ENCODE measurements at regions not wholly inside any gene's neighbourhood (a gene's known extent, or its start where the extent isn't known, plus 50 kb on each side); places are given as distances from the start of the nearest gene placed in this dataset.

DNA sequence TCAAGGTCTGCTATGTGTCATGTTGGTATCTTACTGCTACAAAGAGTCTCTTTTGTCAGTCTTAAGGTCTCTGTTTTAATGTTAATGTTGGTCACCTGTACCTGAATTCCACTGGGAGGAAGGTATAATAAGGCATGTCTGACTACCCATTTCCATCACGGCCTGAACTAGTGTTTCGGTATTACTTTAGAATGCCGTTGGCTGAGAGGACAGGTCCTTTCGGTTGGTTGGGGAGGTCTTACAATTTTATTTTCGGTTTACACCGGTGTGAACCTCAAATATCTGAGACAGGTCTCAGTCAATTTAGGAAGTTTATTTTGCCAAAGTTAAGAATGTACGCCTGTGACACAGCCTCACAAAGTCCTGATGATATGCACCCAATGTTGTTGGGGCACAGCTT, 154.9 kb upstream of the ABCA1 start:
- intact Hi-C loops (cut with micrococcal nuclease) = no loop called here
- ATAC-seq (ENCODE audit: low read depth) (no peak), DNase-seq (no peak)
- Mint-ChIP-seq H3K4me1 (no peaks in the 10 kb centered on the region), H3K4me3 (no peak overlapping the region), H3K27ac (no peak overlapping the region), H3K9me3 (peaks cover 2% of the 10 kb centered on the region), H3K36me3 (ENCODE audit: low read depth) (no peaks in the 10 kb centered on the region), H3K27me3 (no peaks in the 10 kb centered on the region)
- TF ChIP-seq, protein P1, sequence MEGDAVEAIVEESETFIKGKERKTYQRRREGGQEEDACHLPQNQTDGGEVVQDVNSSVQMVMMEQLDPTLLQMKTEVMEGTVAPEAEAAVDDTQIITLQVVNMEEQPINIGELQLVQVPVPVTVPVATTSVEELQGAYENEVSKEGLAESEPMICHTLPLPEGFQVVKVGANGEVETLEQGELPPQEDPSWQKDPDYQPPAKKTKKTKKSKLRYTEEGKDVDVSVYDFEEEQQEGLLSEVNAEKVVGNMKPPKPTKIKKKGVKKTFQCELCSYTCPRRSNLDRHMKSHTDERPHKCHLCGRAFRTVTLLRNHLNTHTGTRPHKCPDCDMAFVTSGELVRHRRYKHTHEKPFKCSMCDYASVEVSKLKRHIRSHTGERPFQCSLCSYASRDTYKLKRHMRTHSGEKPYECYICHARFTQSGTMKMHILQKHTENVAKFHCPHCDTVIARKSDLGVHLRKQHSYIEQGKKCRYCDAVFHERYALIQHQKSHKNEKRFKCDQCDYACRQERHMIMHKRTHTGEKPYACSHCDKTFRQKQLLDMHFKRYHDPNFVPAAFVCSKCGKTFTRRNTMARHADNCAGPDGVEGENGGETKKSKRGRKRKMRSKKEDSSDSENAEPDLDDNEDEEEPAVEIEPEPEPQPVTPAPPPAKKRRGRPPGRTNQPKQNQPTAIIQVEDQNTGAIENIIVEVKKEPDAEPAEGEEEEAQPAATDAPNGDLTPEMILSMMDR (IDR thresholded peaks at IDR 0.05) = no peak
- POLR2A ChIA-PET = no interaction called here
- CTCF ChIA-PET = no interaction called here

DNA sequence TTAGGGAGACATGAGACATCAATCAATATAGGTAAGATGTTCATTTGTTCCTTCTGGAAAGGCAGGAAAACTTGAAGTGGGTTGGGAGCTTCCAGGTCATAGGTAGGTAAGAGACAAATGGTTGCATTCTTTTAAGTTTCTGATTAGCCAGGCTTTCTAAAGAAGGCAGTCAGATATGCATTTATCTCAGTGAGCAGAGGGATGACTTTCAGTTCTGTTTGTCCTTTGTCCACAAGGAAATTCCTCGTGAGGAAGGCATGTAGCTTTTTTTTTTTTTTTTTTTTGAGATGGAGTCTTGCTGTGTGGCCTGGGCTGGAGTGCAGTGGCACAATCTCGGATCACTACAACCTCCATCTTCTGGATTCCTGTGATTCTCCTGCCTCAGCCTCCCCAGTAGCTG, 155.3 kb upstream of the ABCA1 start:
- DNase-seq (no peak), ATAC-seq (ENCODE audit: low read depth) (no peak)
- no peaks in the 10 kb centered on the region for H3K27me3 Mint-ChIP-seq
- H3K27ac Mint-ChIP-seq = no peak overlapping the region
- peaks cover 2% of the 10 kb centered on the region for H3K9me3 Mint-ChIP-seq
- intact Hi-C loops (cut with micrococcal nuclease) = no loop called here
- no peaks in the 10 kb centered on the region for H3K36me3 Mint-ChIP-seq (ENCODE audit: low read depth)
- ChIA-PET POLR2A (no interaction called here), CTCF (no interaction called here)
- H3K4me1 Mint-ChIP-seq = no peaks in the 10 kb centered on the region
- TF ChIP-seq, protein P1 (IDR thresholded peaks at IDR 0.05) = no peak
- no peak overlapping the region for H3K4me3 Mint-ChIP-seq

DNA sequence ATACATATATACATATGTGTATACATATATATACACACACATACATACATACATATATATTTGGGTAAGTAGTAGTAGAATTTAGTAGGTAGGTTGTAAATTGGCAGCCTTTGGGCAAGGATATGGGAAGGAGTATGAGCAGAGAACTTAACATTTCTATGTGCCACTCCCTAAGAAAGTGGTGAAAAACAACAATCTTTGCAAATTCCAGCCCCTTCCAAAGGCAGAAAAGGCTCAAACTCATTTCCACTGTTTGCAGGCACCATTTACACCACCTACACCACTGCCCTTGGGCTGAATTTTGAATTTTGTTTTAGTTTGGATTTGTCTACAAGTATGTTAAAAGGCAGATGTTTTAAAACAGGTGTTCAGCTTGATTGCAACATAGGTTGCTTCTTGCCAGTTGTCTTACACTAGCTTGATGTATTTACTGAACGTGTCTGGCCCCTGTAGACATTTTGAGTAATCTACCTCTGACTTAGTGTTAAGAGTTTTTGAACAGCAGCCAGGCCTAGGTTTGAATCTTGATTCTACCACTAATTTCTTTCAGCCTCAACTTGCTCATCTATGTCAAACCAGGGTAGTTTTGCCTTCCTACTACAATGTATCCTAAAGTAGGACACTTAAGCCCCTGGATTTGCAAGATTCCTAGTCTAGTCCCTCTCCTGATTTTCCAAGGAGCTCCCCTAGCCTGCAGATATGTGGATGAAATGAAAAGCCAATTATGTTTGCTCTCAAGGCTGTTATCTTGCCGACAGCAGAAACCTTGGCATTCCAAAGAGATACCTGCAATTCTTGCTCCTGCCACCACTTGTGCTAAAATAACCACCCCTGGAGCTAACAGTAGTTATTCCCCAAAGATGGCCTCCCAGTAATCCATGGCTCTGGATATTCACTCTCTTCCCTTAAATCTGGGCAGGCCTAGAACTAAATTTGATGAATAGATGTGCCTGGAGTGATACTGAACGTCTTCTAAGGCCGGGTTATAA, 156.2 kb upstream of the SLC44A1 start:
- intact Hi-C loops (cut with micrococcal nuclease) = no loop called here
- Mint-ChIP-seq H3K9me3 (peaks cover 2% of the 10 kb centered on the region), H3K27me3 (peaks cover 2% of the 10 kb centered on the region), H3K4me3 (no peak overlapping the region), H3K4me1 (no peaks in the 10 kb centered on the region), H3K27ac (no peak overlapping the region), H3K36me3 (ENCODE audit: low read depth) (no peaks in the 10 kb centered on the region)
- ChIA-PET POLR2A (no interaction called here), CTCF (no interaction called here)
- ATAC-seq (ENCODE audit: low read depth) (no peak), DNase-seq (no peak)
- TF ChIP-seq, protein P1 (IDR thresholded peaks at IDR 0.05) = no peak

DNA sequence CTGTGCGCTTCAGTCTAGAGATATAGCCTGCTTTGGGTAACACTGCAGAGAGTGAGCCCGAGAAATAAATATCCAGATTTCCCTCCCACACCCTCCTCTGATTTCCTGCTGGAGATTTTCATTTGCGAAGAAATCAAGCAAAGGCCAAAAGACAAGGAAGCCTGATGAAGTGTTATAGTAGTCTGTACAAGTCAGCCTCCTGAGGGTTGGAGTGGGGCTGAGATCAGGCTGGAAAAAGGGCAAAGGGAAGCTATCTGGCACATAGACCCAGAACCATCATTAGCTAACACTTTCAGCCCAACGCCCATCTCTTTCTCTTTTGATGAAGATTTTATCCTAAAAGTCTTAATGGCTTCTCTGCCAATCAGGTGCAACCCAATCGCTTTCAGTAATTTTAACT, 154.6 kb upstream of the SLC44A1 start:
- H3K4me3 Mint-ChIP-seq = no peak overlapping the region
- ATAC-seq (ENCODE audit: low read depth) (no peak), DNase-seq (no peak)
- CTCF ChIA-PET = no interaction called here
- peaks cover 2% of the 10 kb centered on the region for H3K9me3 Mint-ChIP-seq
- intact Hi-C loops (cut with micrococcal nuclease) = no loop called here
- H3K27ac Mint-ChIP-seq = no peak overlapping the region
- TF ChIP-seq, protein P1 (IDR thresholded peaks at IDR 0.05) = no peak
- H3K36me3 Mint-ChIP-seq (ENCODE audit: low read depth) = no peaks in the 10 kb centered on the region
- no peaks in the 10 kb centered on the region for H3K4me1 Mint-ChIP-seq
- POLR2A ChIA-PET = no interaction called here
- H3K27me3 Mint-ChIP-seq = peaks cover 2% of the 10 kb centered on the region

DNA sequence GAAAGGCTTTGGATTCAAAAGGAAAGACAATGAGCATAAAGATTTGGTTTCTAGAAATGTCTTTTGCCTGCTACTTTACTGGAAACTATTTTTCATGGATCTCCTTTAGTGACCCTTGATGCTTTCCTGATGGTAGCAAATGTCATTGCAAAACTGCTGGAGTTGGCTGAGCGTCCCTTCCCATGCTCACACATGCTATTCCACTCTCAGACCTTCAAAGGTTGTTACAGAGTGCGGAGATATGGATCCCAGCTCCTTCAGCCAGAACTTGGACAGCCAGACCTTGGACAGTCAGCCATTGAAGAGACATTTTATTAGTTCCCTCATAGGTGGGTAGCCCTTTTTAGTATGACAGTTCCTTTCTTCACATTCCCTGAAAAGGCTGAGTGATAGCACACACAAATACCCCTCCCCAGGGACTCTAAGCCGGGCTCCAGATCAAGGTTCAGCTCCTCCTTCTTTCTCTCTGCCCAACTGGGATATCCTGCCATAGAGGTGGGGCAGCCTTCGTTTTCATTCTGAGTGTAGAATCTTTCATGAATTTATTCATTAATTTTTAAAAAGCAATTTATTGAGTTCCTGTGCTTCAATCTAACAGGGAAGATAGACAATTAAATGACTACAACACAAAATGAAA, 153.3 kb upstream of the SLC44A1 start:
- POLR2A ChIA-PET = no interaction called here
- no peaks in the 10 kb centered on the region for H3K9me3 Mint-ChIP-seq
- H3K27me3 Mint-ChIP-seq = peaks cover 2% of the 10 kb centered on the region
- no peaks in the 10 kb centered on the region for H3K36me3 Mint-ChIP-seq (ENCODE audit: low read depth)
- intact Hi-C loops (cut with micrococcal nuclease) = no loop called here
- no peaks in the 10 kb centered on the region for H3K4me1 Mint-ChIP-seq
- no peak overlapping the region for H3K27ac Mint-ChIP-seq
- ATAC-seq (ENCODE audit: low read depth) (no peak), DNase-seq (no peak)
- CTCF ChIA-PET = no interaction called here
- TF ChIP-seq, protein P1 (IDR thresholded peaks at IDR 0.05) = no peak
- H3K4me3 Mint-ChIP-seq = no peak overlapping the region
